ENCODE measurements at regions not wholly inside any gene's neighbourhood (a gene's known extent, or its start where the extent isn't known, plus 50 kb on each side); places are given as distances from the start of the nearest gene placed in this dataset.

- DNase-seq (ENCODE audit: low read depth) = no peak
- H3K4me3 ChIP-seq (ENCODE audit: low read depth, low read length) = no peak overlapping the region
- no peak for TF ChIP-seq CTCF (IDR thresholded peaks at IDR 0.05; ENCODE audit: insufficient read depth, low read depth, low read length, missing control alignments)
Observed at GRCh38 chr3:105210141-105210540, 156.6 kb upstream of the ALCAM start.

- H3K4me3 ChIP-seq (ENCODE audit: low read depth, low read length) = no peak overlapping the region
- TF ChIP-seq CTCF (IDR thresholded peaks at IDR 0.05; ENCODE audit: insufficient read depth, low read depth, low read length, missing control alignments) = no peak
- DNase-seq (ENCODE audit: low read depth) = no peak
Observed at GRCh38 chr3:105214590-105214989, 152.1 kb upstream of the ALCAM start.

DNA sequence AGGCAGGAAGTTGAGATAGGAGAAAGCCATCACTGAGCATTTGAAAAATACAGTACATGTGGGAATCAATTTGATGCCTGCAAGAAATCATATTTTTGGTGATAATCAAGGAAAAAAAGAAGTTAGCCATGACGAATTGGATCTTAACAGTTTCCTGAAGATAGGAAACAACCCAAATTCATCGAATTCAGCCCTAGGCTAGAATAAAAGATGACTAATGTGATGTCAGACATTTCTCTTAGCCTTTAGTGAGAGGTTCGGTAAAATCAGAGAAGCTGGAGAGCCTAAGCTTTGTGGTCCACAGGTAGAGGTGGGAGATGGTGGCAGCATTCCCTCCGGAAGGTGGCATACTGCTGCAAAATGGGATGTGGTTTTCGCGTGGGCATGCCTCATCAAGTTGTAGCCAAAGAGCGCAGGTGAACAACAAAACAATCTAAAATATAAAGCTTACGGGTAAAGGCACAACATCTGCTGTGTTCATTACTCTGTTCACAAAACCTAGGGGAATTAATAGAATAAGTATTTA lies 144.1 kb upstream of the ALCAM start:
- no peak for DNase-seq (ENCODE audit: low read depth)
- TF ChIP-seq CTCF (IDR thresholded peaks at IDR 0.05; ENCODE audit: insufficient read depth, low read depth, low read length, missing control alignments) = no peak
- H3K4me3 ChIP-seq (ENCODE audit: low read depth, low read length) = no peak overlapping the region

DNA sequence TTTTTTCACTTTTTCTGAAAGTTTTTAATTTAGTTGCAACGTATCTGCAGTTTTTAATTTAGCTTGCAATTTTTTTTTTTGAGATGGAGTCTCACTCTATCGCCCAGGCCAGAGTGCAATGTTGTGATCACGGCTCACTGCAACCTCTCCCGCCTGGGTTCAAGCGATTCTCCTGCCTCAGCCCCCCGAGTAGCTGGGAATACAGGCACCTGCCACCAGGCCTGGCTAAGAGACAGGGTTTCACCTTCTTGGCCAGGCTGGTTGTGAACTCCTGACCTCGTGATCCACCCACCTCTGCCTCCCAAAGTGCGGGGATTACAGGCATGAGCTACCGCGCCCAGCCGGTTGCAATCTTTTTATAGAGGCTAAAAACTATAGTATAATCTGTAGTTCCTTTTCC lies 142.9 kb upstream of the ALCAM start:
- no peak for DNase-seq (ENCODE audit: low read depth)
- TF ChIP-seq CTCF (IDR thresholded peaks at IDR 0.05; ENCODE audit: insufficient read depth, low read depth, low read length, missing control alignments) = no peak
- H3K4me3 ChIP-seq (ENCODE audit: low read depth, low read length) = no peak overlapping the region

DNA sequence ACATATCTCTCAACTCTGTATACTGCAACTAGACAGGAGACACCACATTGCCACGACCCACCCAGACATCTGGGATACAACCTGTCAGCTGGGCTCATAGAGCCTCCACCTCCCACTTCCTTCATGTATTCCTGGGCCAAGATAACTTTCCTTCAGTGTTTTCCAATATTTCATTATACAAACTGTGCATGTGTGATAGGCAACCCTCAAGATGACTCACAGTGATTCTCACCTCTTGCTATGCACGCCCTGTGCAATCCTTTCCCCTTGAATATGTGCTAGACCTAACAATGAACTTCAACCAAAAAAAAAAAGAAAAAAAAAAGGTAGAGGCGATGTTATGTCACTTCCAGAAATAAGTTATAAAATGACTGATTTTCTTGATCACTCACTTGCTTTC lies 138.0 kb upstream of the ALCAM start:
- TF ChIP-seq CTCF (IDR thresholded peaks at IDR 0.05; ENCODE audit: insufficient read depth, low read depth, low read length, missing control alignments) = no peak
- H3K4me3 ChIP-seq (ENCODE audit: low read depth, low read length) = no peak overlapping the region
- DNase-seq (ENCODE audit: low read depth) = no peak

GRCh38 chr3:105232553-105232952 lies 134.2 kb upstream of the ALCAM start:
- no peak overlapping the region for H3K4me3 ChIP-seq (ENCODE audit: low read depth, low read length)
- TF ChIP-seq CTCF (IDR thresholded peaks at IDR 0.05; ENCODE audit: insufficient read depth, low read depth, low read length, missing control alignments) = no peak
- DNase-seq (ENCODE audit: low read depth) = no peak

GRCh38 chr3:105233010-105233409 lies 133.7 kb upstream of the ALCAM start:
- no peak for TF ChIP-seq CTCF (IDR thresholded peaks at IDR 0.05; ENCODE audit: insufficient read depth, low read depth, low read length, missing control alignments)
- H3K4me3 ChIP-seq (ENCODE audit: low read depth, low read length) = no peak overlapping the region
- no peak for DNase-seq (ENCODE audit: low read depth)
